Fibroblast of mammary gland (primary cell): ENCODE measurements at regions not wholly inside any gene's neighbourhood (a gene's known extent, or its start where the extent isn't known, plus 50 kb on each side); places are given as distances from the start of the nearest gene placed in this dataset.

ENCODE experiments used
- DNase-seq: peaks from one replicate; pipeline ENCODE4 v3.0.0-alpha.2; 2010; ENCODE audit warnings: low read depth
- H3K4me3 ChIP-seq: 2 replicates; pipeline ENCODE4 v1.5.1; 2011; ENCODE audit warnings: low read depth, mild to moderate bottlenecking, low read length, moderate library complexity; ENCODE audit not compliant: control insufficient read depth
- TF ChIP-seq, protein P1 (sequence below): conservative IDR thresholded peaks from 2 replicates; pipeline ENCODE4 v1.5.1; 2011; ENCODE audit warnings: low read depth, low read length, inconsistent platforms; ENCODE audit not compliant: control insufficient read depth, insufficient read depth

DNA sequence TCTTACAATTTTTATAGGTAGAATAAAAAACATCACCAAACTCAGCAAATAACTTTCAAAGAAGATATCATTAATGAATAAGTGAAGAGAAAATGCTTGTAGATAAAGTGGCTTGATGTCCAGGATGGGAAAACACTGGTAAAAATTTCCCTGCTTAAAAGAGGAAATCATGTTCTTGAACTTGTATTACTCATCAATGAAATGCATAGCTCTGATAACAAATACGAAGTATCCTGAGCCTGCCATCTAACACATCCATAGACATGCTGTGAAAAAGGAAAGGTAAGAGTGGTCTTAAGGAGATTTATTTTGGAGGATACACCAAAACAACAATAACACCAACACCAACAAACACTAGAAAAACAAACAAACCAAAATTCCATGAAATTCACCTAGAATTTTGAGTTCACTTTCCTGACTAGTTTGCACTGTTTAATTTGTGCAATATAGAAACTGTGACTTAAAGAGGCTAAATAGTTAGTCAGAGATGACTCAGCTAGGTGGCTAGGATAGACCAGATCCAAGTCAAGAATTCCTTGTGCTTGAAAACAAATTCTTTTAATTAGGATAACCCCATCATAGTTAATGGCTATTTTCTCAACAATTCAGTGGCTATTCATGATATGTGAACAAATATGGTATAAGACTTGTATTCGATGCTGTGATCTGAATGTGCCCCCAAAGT lies 179.8 kb upstream of the KCNK2 start:
- no peak overlapping the region for H3K4me3 ChIP-seq
- DNase-seq: peak; percentile 81
- TF ChIP-seq, protein P1, sequence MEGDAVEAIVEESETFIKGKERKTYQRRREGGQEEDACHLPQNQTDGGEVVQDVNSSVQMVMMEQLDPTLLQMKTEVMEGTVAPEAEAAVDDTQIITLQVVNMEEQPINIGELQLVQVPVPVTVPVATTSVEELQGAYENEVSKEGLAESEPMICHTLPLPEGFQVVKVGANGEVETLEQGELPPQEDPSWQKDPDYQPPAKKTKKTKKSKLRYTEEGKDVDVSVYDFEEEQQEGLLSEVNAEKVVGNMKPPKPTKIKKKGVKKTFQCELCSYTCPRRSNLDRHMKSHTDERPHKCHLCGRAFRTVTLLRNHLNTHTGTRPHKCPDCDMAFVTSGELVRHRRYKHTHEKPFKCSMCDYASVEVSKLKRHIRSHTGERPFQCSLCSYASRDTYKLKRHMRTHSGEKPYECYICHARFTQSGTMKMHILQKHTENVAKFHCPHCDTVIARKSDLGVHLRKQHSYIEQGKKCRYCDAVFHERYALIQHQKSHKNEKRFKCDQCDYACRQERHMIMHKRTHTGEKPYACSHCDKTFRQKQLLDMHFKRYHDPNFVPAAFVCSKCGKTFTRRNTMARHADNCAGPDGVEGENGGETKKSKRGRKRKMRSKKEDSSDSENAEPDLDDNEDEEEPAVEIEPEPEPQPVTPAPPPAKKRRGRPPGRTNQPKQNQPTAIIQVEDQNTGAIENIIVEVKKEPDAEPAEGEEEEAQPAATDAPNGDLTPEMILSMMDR: no peak

DNA sequence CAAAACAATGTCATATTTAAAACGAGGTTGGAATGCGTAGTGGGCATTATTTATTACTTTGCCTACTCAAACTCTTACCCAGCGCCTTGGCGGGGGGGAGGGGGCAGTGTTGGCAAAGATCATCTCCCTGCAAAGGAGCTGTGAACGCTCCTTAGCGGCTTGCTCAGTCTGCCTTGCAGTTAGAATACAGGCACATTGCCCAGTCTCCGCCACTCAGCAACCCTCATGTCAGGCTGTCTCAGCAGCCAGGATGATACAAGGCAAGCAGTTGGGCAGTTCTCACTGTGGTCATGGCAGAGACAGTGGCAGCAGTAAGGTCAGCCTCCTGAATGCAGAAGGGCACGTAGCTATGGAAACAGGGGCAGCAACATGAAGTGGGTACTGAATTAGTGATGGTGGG lies 170.4 kb upstream of the KCNK2 start:
- TF ChIP-seq, protein P1: no peak
- DNase-seq: no peak

DNA sequence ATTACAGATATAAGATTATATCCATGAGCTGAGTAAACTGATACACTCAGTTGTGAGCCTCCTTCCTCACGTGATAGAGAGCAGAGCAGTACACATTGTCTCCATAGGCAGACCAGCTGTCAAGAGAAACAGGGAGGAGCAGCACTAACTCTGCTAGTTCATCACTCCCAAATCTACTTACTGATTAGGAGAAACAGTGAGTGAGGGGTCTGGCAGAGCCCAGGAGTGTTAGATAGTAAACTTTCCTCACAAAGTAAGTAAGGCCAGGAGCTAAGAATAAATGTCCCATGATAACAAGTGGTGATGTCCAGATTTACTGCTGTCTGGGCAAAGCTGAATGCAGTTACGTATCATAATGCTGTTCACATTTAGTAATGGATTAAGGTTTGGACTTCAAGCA lies 168.6 kb upstream of the KCNK2 start:
- TF ChIP-seq, protein P1: no peak
- no peak overlapping the region for H3K4me3 ChIP-seq
- no peak for DNase-seq

More for the DNA sequence above, 170.4 kb upstream of the KCNK2 start:
- H3K4me3 ChIP-seq: no peak overlapping the region

DNA sequence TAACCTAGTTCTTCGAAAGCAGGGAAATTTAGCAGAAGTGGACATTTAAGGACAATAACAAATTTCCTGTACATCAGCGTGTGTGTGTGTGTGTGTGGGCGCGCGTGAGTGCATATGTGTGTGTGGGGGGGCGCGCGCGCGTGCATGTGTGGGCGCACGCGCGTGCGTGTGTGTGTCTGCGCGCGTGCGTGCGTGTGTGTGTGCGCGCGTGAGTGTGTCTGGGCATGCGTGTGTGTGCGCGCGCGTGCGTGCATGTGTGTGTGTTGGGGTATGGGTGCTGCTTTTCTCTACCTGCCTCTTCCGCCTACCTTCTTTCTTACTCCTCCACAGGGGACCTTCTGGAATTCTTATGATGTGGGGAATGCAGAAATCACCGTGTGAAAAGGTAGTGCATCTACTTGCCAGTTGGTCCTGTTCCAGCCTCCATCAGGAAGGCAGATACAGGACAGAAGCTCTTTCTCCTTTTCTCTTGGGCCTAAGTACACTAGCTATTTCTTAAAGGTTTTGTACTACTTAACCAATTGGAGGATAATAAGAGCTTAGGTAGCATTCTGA lies 165.4 kb upstream of the KCNK2 start:
- DNase-seq: no peak
- TF ChIP-seq, protein P1: no peak
- no peak overlapping the region for H3K4me3 ChIP-seq

DNA sequence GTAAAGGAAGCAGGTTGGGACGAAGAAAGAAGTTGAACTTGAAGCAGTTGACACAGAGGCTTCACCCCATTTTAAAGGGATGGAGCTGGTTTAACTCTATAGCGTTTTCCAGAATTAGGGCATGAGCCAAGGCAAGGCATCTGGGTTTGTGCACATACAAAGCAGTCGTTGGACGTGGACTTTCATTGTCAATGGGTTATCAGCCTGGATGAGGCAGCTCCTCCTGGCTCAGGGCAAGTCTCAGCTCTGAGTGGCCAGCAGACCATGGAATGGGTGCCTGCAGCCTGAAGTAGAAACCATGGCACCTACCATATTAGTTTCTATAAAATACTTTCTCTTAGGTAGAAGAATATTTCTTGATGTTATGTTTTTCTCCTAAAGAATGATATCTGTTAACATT lies 163.8 kb upstream of the KCNK2 start:
- TF ChIP-seq, protein P1: no peak
- no peak for DNase-seq

DNA sequence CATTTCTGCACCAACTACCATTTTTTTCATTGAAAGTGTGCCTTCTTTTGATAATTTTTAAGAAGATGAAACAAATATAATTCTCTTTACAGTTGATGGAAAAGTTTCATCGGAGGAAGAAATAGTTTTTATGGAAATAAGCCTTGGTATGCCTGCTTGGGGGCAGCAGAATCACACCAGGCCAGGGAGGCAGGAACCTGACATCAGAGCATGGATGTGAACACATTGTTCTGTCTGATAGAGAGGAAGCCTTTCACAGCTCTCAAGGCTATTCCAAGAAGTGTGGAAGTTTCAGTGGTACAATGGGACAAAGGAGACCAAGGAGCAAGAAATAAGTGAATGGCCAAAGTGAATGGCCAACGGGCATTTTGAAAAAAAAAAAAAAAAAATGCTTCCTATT lies 162.2 kb upstream of the KCNK2 start:
- TF ChIP-seq, protein P1: no peak
- no peak for DNase-seq
- H3K4me3 ChIP-seq: no peak overlapping the region

More for the DNA sequence above, 163.8 kb upstream of the KCNK2 start:
- H3K4me3 ChIP-seq: no peak overlapping the region
